Fibroblast of villous mesenchyme (primary cell): ENCODE measurements at regions not wholly inside any gene's neighbourhood (a gene's known extent, or its start where the extent isn't known, plus 50 kb on each side); places are given as distances from the start of the nearest gene placed in this dataset.
"Not testable (repeated sequence)": the region's sequence is repeated elsewhere in the genome, so short reads cannot be mapped to it uniquely, and the experiment has no call there.

Experiments used
- DNase-seq: peaks from one replicate; pipeline ENCODE4 v3.0.0-alpha.2; 2010; ENCODE audit warnings: low read depth
- H3K4me3 ChIP-seq: 2 replicates; pipeline ENCODE4 v1.5.1; 2011; ENCODE audit warnings: low read depth, mild to moderate bottlenecking, low read length
- TF ChIP-seq, protein P1 (sequence below): IDR thresholded peaks from 2 replicates; pipeline ENCODE4 v1.5.1; 2012; ENCODE audit warnings: low read depth, mild to moderate bottlenecking, low read length; ENCODE audit not compliant: insufficient read depth

DNA sequence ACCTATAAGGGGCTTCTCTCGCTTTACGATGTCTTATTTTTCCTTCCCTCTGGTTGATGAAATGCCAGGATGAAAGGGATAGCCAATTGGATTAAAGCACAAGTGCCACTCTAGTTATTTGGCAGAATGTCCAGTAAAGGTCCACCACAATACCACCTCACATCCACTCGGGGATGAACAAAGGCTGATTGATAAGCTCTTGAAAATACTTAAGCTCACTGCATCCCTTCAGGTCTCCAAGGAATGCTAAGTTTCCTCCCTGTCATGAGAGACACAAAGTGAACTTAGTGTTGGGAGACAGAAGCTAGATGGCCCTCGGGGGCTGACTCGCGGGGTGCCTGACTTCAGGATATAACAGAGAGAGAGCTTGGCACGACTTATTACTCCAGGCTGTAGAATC is 185.9 kb upstream of the ZNF644 start:
- H3K4me3 ChIP-seq: not testable (repeated sequence)

DNA sequence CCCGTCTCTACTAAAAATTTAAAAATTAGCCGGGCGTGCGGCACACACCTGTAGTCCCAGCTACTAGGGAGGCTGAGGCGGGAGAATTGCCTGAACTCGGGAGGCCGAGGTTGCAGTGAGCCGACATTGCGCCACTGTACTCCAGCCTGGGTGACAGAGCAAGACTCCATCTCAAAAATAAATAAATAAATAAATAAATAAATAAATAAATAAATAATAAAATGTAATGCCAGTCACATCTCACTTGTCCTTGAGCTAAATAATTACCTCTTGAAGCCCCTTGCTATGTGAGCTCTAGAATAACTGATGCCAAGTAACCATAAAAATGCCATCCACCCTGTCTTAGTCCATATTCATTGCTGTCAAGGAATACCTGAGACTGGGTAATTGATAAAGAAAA is 182.3 kb upstream of the ZNF644 start:
- H3K4me3 ChIP-seq, DNase-seq: not testable (repeated sequence)

More for the DNA sequence above, 185.9 kb upstream of the ZNF644 start:
- not testable (repeated sequence) for DNase-seq

DNA sequence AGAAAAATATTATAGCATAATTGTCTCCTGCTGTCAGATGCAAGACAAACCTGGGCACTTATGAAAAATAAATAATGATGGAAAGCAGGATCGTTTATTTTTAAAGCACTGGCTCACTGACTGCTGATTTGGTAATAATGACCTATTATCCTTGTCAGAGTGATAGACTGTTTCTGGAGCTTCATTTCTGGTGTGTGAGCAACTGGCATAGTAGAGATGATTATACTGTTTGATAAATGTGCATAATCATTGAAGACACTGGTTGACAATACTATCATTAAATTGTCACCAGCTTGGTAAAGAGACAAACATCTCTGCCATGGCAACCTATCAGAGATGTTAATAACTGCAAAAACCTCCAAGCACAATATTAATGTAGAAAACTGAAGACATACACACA is 179.9 kb upstream of the ZNF644 start:
- no peak overlapping the region for H3K4me3 ChIP-seq
- DNase-seq: no peak
- TF ChIP-seq, protein P1, sequence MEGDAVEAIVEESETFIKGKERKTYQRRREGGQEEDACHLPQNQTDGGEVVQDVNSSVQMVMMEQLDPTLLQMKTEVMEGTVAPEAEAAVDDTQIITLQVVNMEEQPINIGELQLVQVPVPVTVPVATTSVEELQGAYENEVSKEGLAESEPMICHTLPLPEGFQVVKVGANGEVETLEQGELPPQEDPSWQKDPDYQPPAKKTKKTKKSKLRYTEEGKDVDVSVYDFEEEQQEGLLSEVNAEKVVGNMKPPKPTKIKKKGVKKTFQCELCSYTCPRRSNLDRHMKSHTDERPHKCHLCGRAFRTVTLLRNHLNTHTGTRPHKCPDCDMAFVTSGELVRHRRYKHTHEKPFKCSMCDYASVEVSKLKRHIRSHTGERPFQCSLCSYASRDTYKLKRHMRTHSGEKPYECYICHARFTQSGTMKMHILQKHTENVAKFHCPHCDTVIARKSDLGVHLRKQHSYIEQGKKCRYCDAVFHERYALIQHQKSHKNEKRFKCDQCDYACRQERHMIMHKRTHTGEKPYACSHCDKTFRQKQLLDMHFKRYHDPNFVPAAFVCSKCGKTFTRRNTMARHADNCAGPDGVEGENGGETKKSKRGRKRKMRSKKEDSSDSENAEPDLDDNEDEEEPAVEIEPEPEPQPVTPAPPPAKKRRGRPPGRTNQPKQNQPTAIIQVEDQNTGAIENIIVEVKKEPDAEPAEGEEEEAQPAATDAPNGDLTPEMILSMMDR: no peak

DNA sequence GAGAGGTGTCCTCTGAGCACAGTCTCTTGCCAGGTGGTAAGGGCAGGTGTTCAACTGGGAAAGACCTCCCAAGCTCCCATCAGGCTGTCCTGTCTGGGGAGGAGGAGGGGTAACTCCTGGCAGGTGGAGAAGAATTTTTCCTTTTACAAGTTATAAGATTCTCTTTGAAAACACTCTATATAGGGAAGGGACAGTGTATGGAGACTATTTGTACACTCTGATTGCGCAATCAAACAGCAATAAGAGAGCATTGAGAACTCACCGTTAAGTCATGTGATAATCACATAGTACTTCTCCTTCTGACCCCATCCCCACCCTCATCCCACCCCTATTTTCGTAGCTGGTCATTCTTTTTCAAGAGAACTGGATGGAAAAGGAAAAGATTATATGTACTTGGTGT is 179.3 kb upstream of the ZNF644 start:
- TF ChIP-seq, protein P1: no peak
- no peak for DNase-seq
- no peak overlapping the region for H3K4me3 ChIP-seq

DNA sequence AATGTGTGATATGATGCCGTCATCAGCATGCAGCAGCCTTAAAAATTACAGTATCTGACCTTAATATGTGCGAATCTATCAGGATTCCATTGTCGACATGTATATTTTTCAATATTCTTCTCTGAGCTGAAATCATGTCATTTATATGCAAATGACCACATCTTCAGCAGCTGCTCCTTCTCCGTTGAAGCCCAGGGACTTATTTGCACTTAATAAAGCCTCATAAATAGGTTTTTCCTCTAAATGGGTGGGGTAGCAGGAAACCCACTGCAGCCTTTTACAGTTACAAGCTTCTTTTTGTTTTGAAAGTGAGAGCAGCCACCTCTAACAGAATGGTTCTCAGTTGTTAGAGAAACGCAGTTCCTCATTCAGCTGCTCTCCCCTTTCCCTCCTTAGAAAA is 178.8 kb upstream of the ZNF644 start:
- TF ChIP-seq, protein P1: no peak
- no peak overlapping the region for H3K4me3 ChIP-seq
- DNase-seq: no peak

DNA sequence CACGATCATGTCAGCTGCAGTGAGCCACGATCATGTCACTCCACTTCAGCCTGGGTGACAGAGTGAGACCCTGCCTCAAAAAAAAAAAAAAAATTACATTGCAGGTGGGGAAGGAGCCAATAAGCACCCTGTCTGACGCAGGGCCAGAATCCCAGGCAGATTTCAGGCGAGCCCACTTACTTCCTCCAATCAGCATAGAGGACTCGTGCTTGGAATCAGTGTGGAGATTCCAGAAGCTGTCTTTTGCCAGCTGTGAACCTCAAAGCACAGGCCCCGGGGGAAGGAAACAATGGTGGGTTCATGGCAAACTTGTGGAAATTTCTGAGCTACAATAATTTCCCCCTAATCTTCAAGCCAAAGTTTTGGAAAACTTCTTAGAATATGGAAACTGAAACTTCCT is 178.2 kb upstream of the ZNF644 start:
- TF ChIP-seq, protein P1: no peak
- DNase-seq: no peak
- no peak overlapping the region for H3K4me3 ChIP-seq

DNA sequence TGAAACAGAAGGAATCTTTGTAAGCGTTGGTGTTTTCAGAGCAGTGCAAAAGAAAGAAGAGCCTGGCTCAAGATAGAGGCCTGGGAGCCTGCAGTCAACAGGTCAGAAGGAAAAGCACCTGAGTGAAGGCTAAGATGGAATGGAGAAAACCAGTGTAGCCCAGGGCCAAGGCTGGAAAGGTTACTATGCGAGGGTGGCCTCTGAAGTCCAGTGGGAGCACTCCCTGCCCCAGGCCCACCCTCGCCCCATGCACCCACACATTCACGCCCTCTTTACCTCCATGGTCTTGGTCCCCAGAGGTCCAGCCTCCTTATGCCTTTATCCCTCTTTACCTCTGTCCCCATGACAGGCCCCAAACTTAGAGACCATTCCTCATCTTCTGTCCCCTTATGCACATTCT is 169.2 kb upstream of the ZNF644 start:
- H3K4me3 ChIP-seq: no peak overlapping the region
- TF ChIP-seq, protein P1: no peak
- DNase-seq: no peak

DNA sequence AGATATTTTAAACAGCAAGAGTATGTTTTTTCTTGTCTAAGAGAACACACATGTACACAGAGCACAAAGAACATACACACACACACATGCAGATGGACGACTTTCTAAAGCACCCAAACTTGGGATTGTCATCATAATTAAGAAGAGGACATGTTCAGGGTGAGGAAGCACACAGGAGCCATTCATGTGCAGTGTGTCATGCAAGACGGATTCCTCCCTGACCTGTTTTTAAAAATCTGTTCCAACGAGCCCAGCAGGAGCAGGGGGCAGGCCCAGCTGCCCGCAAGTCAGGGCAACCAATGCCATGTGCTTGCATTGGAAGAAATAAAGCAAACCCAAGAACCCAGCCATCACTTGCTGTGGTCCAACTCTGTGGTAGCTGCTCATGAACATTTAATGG is 167.3 kb upstream of the ZNF644 start:
- no peak overlapping the region for H3K4me3 ChIP-seq
- DNase-seq: no peak
- TF ChIP-seq, protein P1: no peak

DNA sequence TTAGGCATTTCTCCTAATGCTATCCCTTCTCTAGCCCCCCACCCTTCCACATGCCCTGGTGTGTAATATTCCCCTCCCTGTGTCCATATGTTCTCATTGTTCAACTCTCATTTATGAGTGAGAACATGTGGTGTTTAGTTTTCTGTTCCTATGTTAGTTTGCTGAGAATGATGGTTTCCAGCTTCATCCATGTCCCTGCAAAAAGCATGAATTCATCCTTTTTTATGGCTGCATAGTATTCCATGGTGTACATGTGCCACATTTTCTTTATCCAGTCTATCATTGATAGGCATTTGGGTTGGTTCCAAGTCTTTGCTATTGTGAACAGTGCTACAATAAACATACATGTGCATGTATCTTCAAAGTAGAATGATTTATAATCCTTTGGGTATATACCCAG is 161.0 kb upstream of the ZNF644 start:
- not testable (repeated sequence) for DNase-seq, H3K4me3 ChIP-seq
